ENCODE measurements at regions not wholly inside any gene's neighbourhood (a gene's known extent, or its start where the extent isn't known, plus 50 kb on each side); places are given as distances from the start of the nearest gene placed in this dataset.

DNA sequence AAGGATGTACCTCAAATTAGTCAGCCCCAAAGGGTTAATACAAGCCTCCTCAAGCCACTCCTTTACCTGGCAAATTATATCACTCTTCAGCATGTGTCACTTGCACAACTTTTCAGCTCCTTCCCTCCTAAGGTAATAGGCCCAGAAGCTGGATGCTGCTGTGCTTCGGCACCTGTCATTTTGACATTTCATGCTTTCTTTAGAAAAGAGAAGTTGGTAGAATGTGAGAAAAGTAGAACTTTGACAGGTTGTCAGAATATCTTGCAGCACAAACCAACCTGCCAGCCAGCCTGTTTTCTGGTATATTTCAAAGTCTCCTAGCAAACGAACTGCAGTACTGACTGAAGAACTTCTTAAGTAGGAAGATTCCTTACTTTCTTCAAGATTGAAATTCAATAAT lies 2136.9 kb downstream of the MAT2B start:
- Histone ChIP-seq H3K9me3 (ENCODE audit: control insufficient read depth, low read length) (no peaks in the 10 kb centered on the region), H3K4me2 (ENCODE audit: low read length, poor library complexity, severe bottlenecking) (no peak overlapping the region), H3K4ac (ENCODE audit: low read depth in 1 of 2, low read length in 2 of 2) (no peak overlapping the region), H3K23ac (ENCODE audit: low read length in 2 of 2) (no peak overlapping the region), H3K79me1 (replicated peaks; ENCODE audit: low read length, poor library complexity, severe bottlenecking) (no peaks in the 10 kb centered on the region), H3K27ac (ENCODE audit: low read length, poor library complexity, severe bottlenecking) (no peak overlapping the region), H2BK12ac (ENCODE audit: low read length in 2 of 2) (no peak overlapping the region), H3K9ac (ENCODE audit: low read length) (no peak overlapping the region), H4K91ac (ENCODE audit: low read length) (no peak overlapping the region), H2BK120ac (ENCODE audit: low read depth, low read length) (no peak overlapping the region), H2AK5ac (ENCODE audit: low read length, severe bottlenecking) (no peak overlapping the region), H2AFZ (ENCODE audit: low read depth, low read length) (no peak overlapping the region), H3K4me1 (ENCODE audit: control insufficient read depth, insufficient read depth, low read depth, low read length) (no peaks in the 10 kb centered on the region), H2BK15ac (ENCODE audit: low read depth, poor library complexity, severe bottlenecking) (no peak overlapping the region), H3K36me3 (ENCODE audit: control insufficient read depth in 1 of 2, insufficient read depth in 2 of 2, low read depth in 1 of 2, low read length in 2 of 2) (no peaks in the 10 kb centered on the region), H3K14ac (ENCODE audit: low read length in 2 of 2) (no peak overlapping the region), H3K27me3 (ENCODE audit: control insufficient read depth in 1 of 2, insufficient read depth in 1 of 2, low read length in 2 of 2) (no peaks in the 10 kb centered on the region), H3K4me3 (ENCODE audit: insufficient read depth in 1 of 2, low read depth in 1 of 2, low read length in 2 of 2) (no peak overlapping the region), H3K18ac (ENCODE audit: low read depth in 1 of 2, low read length in 2 of 2) (no peak overlapping the region), H4K8ac (ENCODE audit: low read length) (no peak overlapping the region), H2BK5ac (ENCODE audit: low read depth, low read length, poor library complexity, severe bottlenecking) (no peak overlapping the region)
- DNase-seq: no peak
- 100% methylated on average over 1 of the region's 2 CpGs for WGBS

DNA sequence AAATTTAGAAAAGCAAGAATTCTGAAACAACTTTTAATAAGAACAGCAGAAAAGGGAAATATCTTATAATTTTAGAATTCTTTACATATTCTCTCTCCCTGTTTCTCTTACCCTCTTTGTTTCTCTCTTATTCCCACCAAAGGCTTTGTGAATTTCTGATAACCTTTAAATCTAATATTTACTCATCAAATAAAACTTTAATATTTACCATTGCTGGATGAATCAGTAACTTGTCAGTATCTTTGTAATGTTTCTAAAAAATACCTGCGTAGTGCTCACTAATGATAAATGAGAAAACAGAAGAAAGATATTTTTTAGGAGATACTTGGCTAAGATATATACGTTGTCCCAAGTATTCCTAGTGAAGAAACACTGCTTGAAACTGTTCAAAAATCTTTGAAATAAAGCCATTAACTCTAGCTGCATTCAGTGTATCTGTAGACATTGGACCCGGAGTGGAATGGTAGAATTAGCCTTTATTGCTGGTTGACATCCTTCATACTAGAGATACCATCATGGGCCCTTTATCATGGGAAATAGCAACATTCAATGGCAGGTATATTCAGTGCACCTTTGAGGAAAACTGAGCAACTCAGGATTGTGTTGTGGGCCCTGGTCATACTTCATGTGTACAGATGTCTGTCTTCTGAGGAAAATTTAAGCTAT lies 2160.4 kb downstream of the MAT2B start:
- H3K14ac ChIP-seq (ENCODE audit: low read length in 2 of 2): no peak overlapping the region
- no peaks in the 10 kb centered on the region for H3K36me3 ChIP-seq (ENCODE audit: control insufficient read depth in 1 of 2, insufficient read depth in 2 of 2, low read depth in 1 of 2, low read length in 2 of 2)
- no peaks in the 10 kb centered on the region for H3K4me1 ChIP-seq (ENCODE audit: control insufficient read depth, insufficient read depth, low read depth, low read length)
- 100% methylated on average over 1 of the region's 3 CpGs for WGBS
- no peak overlapping the region for H2BK120ac ChIP-seq (ENCODE audit: low read depth, low read length)
- no peak overlapping the region for H3K4me2 ChIP-seq (ENCODE audit: low read length, poor library complexity, severe bottlenecking)
- H3K9me3 ChIP-seq (ENCODE audit: control insufficient read depth, low read length): no peaks in the 10 kb centered on the region
- no peak overlapping the region for H3K27ac ChIP-seq (ENCODE audit: low read length, poor library complexity, severe bottlenecking)
- H3K79me1 ChIP-seq (replicated peaks; ENCODE audit: low read length, poor library complexity, severe bottlenecking): no peaks in the 10 kb centered on the region
- H3K4me3 ChIP-seq (ENCODE audit: insufficient read depth in 1 of 2, low read depth in 1 of 2, low read length in 2 of 2): no peak overlapping the region
- no peak overlapping the region for H4K91ac ChIP-seq (ENCODE audit: low read length)
- no peaks in the 10 kb centered on the region for H3K27me3 ChIP-seq (ENCODE audit: control insufficient read depth in 1 of 2, insufficient read depth in 1 of 2, low read length in 2 of 2)
- H2BK15ac ChIP-seq (ENCODE audit: low read depth, poor library complexity, severe bottlenecking): no peak overlapping the region
- H3K18ac ChIP-seq (ENCODE audit: low read depth in 1 of 2, low read length in 2 of 2): no peak overlapping the region
- H2BK12ac ChIP-seq (ENCODE audit: low read length in 2 of 2): no peak overlapping the region
- H2BK5ac ChIP-seq (ENCODE audit: low read depth, low read length, poor library complexity, severe bottlenecking): no peak overlapping the region
- H4K8ac ChIP-seq (ENCODE audit: low read length): no peak overlapping the region
- no peak for DNase-seq
- no peak overlapping the region for H3K9ac ChIP-seq (ENCODE audit: low read length)
- no peak overlapping the region for H2AFZ ChIP-seq (ENCODE audit: low read depth, low read length)
- H3K4ac ChIP-seq (ENCODE audit: low read depth in 1 of 2, low read length in 2 of 2): no peak overlapping the region
- H3K23ac ChIP-seq (ENCODE audit: low read length in 2 of 2): no peak overlapping the region
- H2AK5ac ChIP-seq (ENCODE audit: low read length, severe bottlenecking): no peak overlapping the region

DNA sequence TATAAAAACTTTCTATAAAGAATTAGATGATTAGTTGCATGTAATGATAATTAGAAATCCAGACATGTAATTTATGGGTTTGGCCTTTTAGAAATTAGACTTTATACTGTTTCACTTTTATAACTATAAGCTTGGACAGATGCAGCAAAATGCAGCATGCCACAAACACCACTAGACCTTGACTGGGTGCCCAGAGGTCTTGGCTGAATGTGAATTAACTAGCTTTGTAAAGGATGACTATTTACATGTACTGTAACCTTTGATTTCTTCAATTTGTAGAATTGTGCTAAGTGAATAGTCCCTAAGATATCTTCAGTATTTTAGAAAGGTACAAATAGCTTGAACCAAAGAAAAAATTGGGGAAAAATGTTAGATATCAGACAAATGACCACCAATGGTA lies 2168.1 kb downstream of the MAT2B start:
- Histone ChIP-seq H3K27me3 (ENCODE audit: control insufficient read depth in 1 of 2, insufficient read depth in 1 of 2, low read length in 2 of 2) (no peaks in the 10 kb centered on the region), H2AK5ac (ENCODE audit: low read length, severe bottlenecking) (no peak overlapping the region), H4K8ac (ENCODE audit: low read length) (no peak overlapping the region), H3K36me3 (ENCODE audit: control insufficient read depth in 1 of 2, insufficient read depth in 2 of 2, low read depth in 1 of 2, low read length in 2 of 2) (no peaks in the 10 kb centered on the region), H3K4me2 (ENCODE audit: low read length, poor library complexity, severe bottlenecking) (no peak overlapping the region), H3K9ac (ENCODE audit: low read length) (no peak overlapping the region), H2AFZ (ENCODE audit: low read depth, low read length) (no peak overlapping the region), H3K23ac (ENCODE audit: low read length in 2 of 2) (no peak overlapping the region), H2BK12ac (ENCODE audit: low read length in 2 of 2) (no peak overlapping the region), H3K4ac (ENCODE audit: low read depth in 1 of 2, low read length in 2 of 2) (no peak overlapping the region), H2BK15ac (ENCODE audit: low read depth, poor library complexity, severe bottlenecking) (no peak overlapping the region), H2BK5ac (ENCODE audit: low read depth, low read length, poor library complexity, severe bottlenecking) (no peak overlapping the region), H3K14ac (ENCODE audit: low read length in 2 of 2) (no peak overlapping the region), H3K27ac (ENCODE audit: low read length, poor library complexity, severe bottlenecking) (no peak overlapping the region), H3K4me1 (ENCODE audit: control insufficient read depth, insufficient read depth, low read depth, low read length) (no peaks in the 10 kb centered on the region), H3K18ac (ENCODE audit: low read depth in 1 of 2, low read length in 2 of 2) (no peak overlapping the region), H4K91ac (ENCODE audit: low read length) (no peak overlapping the region), H3K9me3 (ENCODE audit: control insufficient read depth, low read length) (peaks cover 7% of the 10 kb centered on the region), H2BK120ac (ENCODE audit: low read depth, low read length) (no peak overlapping the region), H3K4me3 (ENCODE audit: insufficient read depth in 1 of 2, low read depth in 1 of 2, low read length in 2 of 2) (no peak overlapping the region), H3K79me1 (replicated peaks; ENCODE audit: low read length, poor library complexity, severe bottlenecking) (no peaks in the 10 kb centered on the region)
- DNase-seq: no peak

DNA sequence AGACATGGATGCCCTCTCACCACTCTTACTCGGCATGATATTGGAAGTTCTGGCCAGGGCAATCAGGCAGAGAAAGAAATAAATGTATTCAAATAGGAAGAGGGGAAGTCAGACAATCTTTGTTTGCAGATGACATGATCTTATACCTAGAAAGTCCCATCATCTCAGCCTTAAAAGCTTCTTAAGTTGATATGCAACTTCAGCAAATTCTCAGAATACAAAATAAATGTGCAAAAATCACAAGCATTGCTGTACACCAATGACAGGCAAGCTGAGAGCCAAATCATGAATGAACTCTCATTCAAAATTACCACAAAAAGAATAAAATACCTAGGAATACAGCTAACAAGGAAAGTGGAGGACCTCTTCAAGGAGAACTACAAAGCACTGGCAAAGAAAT lies 2190.4 kb downstream of the MAT2B start:
- Histone ChIP-seq H2BK15ac (ENCODE audit: low read depth, poor library complexity, severe bottlenecking) (no peak overlapping the region), H3K27ac (ENCODE audit: low read length, poor library complexity, severe bottlenecking) (no peak overlapping the region), H2BK5ac (ENCODE audit: low read depth, low read length, poor library complexity, severe bottlenecking) (no peak overlapping the region), H3K23ac (ENCODE audit: low read length in 2 of 2) (no peak overlapping the region), H3K4me1 (ENCODE audit: control insufficient read depth, insufficient read depth, low read depth, low read length) (no peaks in the 10 kb centered on the region), H3K4me2 (ENCODE audit: low read length, poor library complexity, severe bottlenecking) (no peak overlapping the region), H2BK12ac (ENCODE audit: low read length in 2 of 2) (no peak overlapping the region), H4K91ac (ENCODE audit: low read length) (no peak overlapping the region), H3K9ac (ENCODE audit: low read length) (no peak overlapping the region), H3K14ac (ENCODE audit: low read length in 2 of 2) (no peak overlapping the region), H3K36me3 (ENCODE audit: control insufficient read depth in 1 of 2, insufficient read depth in 2 of 2, low read depth in 1 of 2, low read length in 2 of 2) (no peaks in the 10 kb centered on the region), H3K4ac (ENCODE audit: low read depth in 1 of 2, low read length in 2 of 2) (no peak overlapping the region), H3K4me3 (ENCODE audit: insufficient read depth in 1 of 2, low read depth in 1 of 2, low read length in 2 of 2) (no peak overlapping the region), H2AK5ac (ENCODE audit: low read length, severe bottlenecking) (no peak overlapping the region), H4K8ac (ENCODE audit: low read length) (no peak overlapping the region), H3K9me3 (ENCODE audit: control insufficient read depth, low read length) (peaks cover 10% of the 10 kb centered on the region), H2AFZ (ENCODE audit: low read depth, low read length) (no peak overlapping the region), H3K27me3 (ENCODE audit: control insufficient read depth in 1 of 2, insufficient read depth in 1 of 2, low read length in 2 of 2) (no peaks in the 10 kb centered on the region), H3K79me1 (replicated peaks; ENCODE audit: low read length, poor library complexity, severe bottlenecking) (no peaks in the 10 kb centered on the region), H3K18ac (ENCODE audit: low read depth in 1 of 2, low read length in 2 of 2) (no peak overlapping the region), H2BK120ac (ENCODE audit: low read depth, low read length) (no peak overlapping the region)
- 100% methylated on average over 1 of the region's 1 CpG for WGBS
- DNase-seq: no peak
